HPDE6-E6E7 (cell line): ENCODE measurements at regions not wholly inside any gene's neighbourhood (a gene's known extent, or its start where the extent isn't known, plus 50 kb on each side); places are given as distances from the start of the nearest gene placed in this dataset.

ENCODE experiments used
- DNase-seq: peaks from one replicate; pipeline ENCODE4 v3.0.0; 2011; ENCODE audit warnings: missing footprints; ENCODE audit errors: extremely low spot score

DNA sequence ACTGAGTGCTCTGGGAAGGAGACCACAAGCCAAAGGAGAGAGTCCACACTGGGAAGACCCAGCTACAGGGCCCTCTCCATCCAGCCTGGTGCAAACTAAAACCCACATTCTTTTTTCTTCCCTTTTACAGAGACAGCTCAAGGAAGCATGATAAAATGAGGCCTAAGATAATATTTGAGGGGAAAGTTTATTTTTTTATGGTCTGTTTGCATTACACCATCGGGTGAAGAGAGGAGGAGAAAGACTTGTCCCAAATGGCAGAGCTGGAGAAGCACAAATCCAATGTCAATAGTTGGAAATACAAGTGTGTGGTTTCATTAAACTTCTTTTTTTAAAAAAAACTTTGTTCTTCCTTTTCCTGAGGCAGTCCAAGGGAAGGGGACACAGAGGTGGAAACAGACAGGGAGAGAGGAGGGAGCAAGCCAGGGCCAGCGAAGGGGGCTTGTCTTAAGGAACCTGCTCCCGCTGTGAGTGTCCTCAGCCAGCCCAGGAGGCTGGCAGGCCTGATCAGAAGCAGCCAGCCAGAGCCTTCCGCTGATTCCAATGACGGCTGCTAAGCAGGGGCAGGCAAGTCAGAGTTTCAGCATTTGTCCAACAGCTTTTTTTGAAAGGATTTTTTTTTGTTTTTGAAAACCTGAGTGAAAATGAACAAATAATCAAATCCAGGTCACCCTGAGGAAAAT, 203.8 kb upstream of the SIX2 start:
- no peak for DNase-seq

GRCh38 chr2:45211636-45212035, 202.4 kb upstream of the SIX2 start:
- no peak for DNase-seq

GRCh38 chr2:45210462-45211195, 201.4 kb upstream of the SIX2 start:
- DNase-seq: peak; percentile 21

GRCh38 chr2:45209875-45210274, 200.6 kb upstream of the SIX2 start:
- no peak for DNase-seq

DNA sequence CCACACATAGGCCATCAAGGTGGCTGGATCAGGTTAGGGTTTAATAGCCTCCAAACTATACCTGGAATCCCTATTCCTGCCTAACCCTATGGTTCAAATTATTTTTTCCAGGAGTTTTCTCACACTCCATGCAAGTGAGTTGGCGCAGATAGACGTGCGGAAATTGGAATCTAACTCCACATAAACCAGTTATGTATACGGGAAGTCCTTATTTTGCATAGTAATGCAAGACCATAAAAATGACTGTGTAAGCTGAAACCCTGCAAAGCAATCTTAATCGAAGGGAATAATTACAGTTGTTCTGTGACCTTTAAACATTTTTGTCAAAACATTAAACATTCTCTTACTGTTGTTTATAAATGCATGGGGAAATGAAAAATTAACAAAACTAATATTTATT, 200.1 kb upstream of the SIX2 start:
- DNase-seq: no peak

- DNase-seq: no peak
These were observed 197.8 kb upstream of the SIX2 start for GRCh38 chr2:45207101-45207500.

DNA sequence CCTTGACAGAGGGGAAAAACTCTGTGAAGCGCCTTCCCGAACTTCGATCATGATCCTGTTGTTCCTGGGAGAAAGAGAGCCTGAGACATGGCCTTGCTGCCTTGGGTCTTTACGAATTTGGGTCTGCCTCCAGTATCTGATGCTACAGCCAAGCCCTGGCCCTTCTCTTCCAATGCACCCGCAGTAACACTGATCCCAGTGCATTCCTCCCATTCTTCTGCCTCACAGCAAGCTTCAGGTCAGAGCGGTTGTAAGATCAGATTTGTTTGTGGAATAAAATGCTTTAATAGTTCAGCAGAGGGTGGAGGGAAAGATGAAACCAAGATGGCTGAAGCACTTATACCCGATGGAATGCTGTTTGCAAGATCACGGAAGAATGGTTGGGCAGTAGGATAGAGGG, 196.7 kb upstream of the SIX2 start:
- DNase-seq: no peak

GRCh38 chr2:45205480-45205879, 196.2 kb upstream of the SIX2 start:
- DNase-seq: no peak

DNA sequence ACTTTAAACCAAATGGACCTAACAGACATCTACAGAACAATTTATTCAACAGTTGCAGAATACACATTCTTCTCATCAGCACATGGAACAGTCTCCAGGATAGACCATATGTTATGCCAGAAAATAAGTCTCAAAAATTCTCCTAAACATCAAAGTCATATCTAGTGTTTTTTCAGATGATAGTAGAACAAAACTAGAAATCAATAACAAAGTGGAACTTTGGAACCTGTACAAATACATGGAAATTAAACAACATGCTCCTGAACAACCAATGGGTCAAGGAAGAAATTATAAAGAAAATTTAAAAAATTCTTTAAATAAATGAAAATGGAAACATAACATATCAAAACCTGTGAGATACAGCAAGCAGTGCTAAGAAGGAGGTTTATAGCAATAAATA, 194.1 kb upstream of the SIX2 start:
- no peak for DNase-seq

DNA sequence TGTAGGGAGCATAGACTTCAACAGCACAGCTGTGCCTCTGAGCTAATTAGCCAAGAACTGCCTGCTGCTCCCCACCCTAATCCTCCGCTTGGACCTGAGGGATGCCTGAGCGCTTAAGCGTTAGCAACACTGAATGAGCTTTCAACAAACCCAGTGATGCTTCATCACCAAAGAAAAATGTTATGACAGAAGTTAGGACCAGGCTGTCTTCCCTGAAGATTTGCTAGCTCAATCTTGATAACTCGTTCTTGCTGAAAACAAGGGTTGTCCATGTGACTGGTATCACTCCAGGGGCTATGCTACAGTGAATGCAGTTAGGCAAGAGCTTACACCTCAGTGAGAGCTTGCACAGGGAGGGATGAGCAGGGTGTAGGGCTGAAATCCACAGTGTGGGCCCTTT, 190.7 kb upstream of the SIX2 start:
- DNase-seq: no peak

GRCh38 chr2:45195916-45196315, 186.7 kb upstream of the SIX2 start:
- DNase-seq: no peak

GRCh38 chr2:45194596-45194995, 185.3 kb upstream of the SIX2 start:
- no peak for DNase-seq

GRCh38 chr2:45193581-45193980, 184.3 kb upstream of the SIX2 start:
- no peak for DNase-seq

DNA sequence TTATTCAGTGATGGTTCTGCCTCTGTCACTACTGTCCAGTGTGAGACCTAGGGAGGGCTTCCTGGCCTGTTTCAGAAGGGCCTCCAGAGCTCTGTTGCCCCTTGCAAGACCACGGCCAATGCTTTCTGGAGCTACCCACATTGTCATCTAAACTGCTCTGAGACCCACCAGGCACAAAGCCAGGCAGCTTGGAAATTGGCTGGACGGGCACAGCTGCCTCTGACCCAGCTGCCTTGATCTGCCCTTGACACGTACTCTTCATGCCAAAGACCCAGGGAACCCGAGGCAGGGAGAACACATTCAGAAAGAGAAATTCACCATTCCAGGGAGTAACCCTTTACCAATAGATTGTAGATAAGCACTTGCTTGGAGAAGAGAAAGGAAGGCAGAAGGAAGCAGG, 183.7 kb upstream of the SIX2 start:
- DNase-seq: no peak

- DNase-seq: no peak
These were observed 183.2 kb upstream of the SIX2 start for GRCh38 chr2:45192481-45192880.

- DNase-seq: no peak
These were observed 182.7 kb upstream of the SIX2 start for GRCh38 chr2:45191976-45192375.

DNA sequence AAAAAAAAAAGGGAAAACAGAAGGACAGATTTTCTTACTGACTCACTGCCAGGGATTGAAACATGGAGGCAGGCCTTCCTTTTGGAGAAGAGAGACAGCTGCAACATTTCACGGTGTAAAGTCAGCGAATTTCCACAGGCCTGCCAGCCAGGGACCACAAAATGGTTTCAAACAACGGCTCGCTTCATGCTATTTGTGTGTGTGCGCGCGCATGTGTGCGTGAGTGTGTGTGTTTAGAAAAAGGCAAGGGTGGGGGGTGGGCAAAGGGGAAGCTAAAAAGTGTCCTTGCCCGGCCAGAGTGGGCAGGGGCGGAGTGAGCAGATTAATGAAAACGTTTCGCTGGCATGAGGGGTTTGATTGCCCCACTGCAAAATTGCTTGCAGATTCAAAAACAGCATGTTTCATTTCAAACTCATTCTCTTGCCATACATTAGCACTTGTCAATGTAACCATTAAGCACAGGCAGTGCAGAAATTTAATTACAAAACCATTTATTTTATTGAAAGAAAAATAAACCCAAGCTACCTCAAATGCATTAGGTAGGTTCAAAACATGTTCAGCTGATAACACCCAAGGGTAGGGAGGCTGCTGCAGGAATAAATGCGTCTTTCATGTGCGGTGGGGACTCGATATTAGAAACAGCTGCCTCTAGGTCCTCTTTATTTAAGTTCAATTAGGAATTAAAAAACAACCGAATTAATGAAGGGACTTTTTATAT, 182.1 kb upstream of the SIX2 start:
- no peak for DNase-seq

GRCh38 chr2:45190481-45190942, 181.3 kb upstream of the SIX2 start:
- DNase-seq: no peak

DNA sequence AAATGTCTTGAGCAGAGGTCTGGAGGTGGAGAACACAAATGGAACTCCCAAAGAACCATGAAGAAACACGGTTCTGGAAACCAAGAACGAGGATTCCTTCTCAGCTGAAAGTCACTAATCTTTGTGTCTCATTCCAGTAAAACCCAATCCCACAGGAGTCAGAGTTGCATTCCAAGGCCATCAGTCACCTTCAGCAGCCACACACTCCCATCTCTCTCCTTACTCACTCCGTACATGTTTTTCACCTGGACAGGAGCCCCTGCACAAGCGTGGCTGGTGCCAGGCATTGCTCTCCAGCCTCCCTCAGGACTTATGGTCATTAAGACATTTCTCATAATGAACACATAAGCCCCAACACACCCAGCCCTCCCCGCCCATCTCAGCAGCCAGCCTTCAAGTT, 175.4 kb upstream of the SIX2 start:
- peak; percentile 76 for DNase-seq

GRCh38 chr2:45182667-45183295, 173.5 kb upstream of the SIX2 start:
- DNase-seq: no peak

DNA sequence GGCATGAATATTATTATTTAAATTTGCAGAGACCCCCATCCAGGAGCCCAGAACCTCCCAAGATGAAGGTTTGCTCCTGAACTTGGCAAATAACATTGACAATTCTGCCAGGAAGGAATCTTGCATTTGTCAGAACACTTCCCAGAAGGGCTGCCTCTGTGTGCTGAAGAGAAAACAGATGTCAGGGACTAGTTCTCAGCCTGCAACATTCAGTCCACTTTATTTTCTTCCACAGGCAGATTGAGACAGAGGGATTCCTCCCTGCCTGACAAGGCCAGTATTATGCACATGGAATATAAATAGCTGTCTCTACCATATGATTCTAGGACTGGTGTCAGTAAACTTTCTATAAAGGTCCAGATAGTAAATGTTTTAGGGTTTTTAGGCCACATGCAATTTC, 171.5 kb upstream of the SIX2 start:
- no peak for DNase-seq

DNA sequence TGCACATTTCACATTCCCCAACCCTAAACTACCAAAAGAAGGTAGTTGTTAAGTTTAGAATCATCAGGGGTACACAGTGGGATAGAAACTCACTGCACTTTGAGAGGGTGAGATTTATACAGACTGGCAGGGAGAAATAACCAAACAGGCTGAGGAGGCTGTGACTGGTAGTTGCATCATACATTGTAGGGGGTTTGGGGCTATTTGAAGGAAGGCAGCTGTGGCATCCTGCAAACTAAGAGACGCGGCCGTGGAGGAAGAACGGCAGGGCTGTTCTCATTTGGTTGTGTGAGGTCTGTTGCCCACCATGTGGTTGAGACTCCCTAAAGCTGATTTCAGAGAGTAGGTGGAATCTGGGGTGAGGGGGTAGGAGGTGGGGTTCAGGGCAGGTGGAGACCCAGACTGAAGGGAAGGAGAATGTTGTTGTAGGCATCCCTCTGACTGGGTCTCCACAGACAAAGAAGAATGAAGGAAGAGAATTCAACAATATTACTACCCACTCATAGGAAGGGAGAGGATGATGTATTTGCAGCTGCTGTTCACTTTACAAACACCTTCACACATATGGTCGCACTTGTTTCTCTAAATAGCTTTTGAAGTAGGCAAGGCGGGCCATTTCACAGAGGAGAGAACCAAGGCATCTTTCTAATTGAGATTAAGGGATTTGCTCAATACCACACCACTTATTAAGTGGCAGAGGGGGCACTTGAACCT, 170.9 kb upstream of the SIX2 start:
- DNase-seq: no peak
